ENCODE measurements at regions not wholly inside any gene's neighbourhood (a gene's known extent, or its start where the extent isn't known, plus 50 kb on each side); places are given as distances from the start of the nearest gene placed in this dataset.
A peak's percentile ranks its signal among the peaks of the same experiment; 100 is the strongest.
"Not testable (repeated sequence)": the region's sequence is repeated elsewhere in the genome, so short reads cannot be mapped to it uniquely, and the experiment has no call there.

DNA sequence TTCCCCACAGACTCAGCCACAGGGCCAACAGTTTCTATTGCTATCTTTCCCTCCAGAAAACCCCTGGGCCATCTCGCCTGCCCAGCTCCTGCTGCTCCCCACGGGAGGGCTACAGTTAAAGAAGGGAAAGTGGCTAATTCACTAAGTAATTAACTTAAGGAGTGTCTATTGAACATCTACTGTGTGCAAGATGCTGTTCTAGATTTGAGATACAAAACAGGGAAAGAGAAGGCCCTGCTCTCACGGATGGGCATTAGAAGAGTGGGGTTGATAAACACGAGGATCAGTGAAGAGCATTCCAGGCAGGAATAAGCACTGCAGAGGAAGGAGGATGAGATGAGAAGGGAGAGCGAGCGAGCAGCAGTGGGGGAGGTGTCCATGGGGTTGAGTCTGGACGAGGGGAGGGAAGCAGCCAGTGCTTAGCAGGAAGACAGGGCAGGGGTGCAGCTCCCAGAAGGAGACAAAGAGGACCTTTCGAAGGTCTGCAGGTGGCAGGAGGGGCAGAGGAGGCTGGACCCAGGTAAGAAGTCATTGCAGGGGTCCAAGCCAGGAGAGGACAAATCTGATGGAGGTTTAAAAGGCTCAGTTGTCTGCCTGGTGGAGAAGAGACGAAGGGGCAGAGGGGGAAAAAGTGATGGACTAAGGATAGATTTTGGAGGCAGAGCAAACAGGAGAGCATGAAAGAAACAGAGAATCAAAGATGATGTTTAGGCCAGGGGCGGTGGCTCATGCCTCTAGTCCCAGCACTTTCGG is 64.7 kb downstream of the KLF15 start:
- DNase-seq (ENCODE audit: low spot score): no peak

DNA sequence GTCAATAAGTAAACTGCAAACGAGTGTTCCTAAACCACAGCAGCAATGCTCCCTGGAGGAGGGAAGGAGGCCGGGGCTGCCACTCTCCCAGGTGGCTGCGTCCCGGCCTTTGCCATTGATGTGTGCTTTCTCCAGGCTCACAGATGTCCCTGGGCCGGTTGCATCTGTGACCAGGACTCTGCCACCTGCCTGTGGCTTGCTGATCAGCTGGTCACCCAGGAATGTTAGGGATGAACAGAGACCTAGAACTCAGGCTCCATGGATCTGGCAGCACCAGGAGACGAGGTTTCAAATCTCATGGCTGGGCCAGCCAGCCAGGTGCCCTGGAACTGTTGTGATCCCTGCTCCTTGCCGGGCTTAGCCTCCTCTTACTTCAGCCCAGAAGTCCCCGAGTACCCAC is 65.7 kb downstream of the KLF15 start:
- DNase-seq (ENCODE audit: low spot score): no peak

- DNase-seq (ENCODE audit: low spot score): no peak
Measured at GRCh38 chr3:126291061-126291460, 66.1 kb downstream of the KLF15 start.

DNA sequence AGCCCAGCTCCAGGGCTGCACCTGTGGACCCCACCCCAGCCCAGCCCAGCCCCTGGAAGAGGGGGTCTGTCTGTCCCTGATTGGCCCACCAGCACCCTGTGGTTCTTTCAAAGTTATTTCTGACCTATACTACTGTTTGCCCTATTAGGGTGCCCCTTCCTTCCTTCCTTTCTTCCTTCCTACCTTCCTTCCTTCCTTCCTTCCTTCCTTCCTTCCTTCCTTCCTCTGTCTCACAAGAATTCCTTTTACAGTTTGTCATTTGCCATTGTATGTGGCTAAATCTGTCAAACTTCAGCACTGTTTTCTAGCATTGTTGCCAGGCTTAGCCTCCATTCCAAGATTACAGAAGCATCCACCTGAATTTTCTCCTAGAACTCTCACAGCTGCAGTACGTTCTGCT is 66.9 kb downstream of the KLF15 start:
- no peak for DNase-seq (ENCODE audit: low spot score)

DNA sequence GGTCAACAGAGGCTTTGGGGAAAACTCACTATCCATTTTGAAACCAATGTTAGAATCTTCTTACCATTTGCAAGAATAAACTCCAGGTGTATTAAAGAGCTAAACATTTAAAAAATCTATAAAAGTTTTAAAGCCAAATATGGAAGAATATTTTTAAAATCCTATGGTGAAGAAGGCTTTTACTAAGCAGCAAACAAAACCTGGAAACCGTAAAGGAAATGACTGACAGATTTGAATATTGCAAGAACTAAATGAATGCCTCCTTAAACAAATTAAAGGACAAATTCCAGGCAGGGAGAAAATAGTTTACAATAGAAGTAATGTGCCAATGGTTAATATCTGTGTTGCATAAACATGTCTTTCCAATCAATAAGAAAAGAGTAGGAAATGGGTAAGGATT is 68.1 kb downstream of the KLF15 start:
- DNase-seq (ENCODE audit: low spot score): no peak

DNA sequence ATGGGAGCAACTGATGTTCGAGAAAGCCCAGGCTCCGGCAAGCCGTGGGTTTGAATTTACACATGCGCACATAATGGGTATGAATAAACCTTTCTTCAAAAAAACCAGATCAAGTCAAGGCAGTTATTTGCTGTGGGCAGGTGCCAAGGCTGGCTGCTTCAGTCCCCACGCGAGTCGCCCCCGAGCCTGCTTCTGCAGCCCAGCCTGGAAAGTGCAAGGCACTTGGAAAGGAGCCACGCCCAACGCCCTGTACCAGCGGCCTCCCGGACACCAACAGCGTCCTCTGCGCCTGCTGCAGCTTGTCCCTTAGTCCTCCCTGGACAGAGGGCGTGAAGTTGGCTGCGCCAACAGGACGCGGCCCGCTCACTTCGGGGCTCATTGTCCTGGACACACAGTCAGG is 68.9 kb downstream of the KLF15 start:
- DNase-seq (ENCODE audit: low spot score): no peak

DNA sequence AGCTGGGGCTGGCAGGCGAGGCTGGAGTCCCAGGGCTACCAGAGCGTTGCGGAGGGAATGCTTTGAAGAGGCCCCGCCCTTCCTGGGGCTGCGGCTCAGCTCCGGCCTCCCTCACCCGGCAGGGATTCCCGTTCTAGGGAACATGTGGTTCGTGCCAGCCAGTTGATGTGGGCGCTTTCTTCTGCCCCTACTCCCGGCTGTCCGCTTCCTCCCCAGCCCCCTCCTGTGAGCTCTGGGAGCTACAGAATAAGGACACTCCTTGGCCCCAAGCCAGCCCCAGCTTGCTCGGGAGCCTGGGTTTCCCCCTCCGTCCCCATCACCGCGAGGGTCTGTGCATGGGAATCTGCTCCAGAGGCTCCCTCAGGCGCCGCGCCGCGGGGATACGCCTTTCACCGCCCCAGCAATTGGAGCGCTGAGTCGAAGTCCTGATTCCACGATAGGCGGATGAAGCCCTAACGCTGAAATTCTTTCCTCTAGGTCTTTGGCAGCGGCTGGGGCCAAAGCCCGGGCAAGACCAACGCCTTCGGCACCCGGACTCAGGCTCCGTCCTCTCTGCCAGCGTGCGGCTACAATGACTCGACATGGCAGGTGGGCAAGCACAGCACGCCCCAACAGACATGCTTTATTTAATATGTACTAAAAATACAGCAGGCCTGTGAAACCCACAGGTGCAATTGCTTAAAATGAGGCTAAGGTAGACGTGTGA is 69.5 kb downstream of the KLF15 start:
- peak; percentile 44 for DNase-seq (ENCODE audit: low spot score)

DNA sequence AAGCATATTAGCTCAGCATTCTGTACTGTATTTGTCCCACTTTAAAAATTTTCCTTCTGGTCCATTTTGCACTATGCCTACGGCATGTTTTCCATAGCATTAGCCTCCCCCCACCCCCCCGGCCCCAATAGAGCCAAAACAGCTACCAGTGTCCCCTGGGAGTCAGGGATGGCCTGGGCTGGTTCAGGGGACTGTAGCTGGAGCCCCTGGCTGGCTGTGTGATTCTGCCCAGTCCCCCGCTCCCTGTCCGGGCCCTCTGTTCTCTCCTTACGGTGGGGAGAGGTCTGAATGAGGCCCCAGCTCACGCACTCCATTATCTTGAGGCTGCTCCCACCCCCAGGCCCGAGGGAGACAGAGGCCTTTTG is 70.1 kb downstream of the KLF15 start:
- DNase-seq (ENCODE audit: low spot score): no peak

GRCh38 chr3:126285369-126285768 is 71.8 kb downstream of the KLF15 start:
- DNase-seq (ENCODE audit: low spot score): no peak

GRCh38 chr3:126284258-126284904 is 72.8 kb downstream of the KLF15 start:
- no peak for DNase-seq (ENCODE audit: low spot score)

DNA sequence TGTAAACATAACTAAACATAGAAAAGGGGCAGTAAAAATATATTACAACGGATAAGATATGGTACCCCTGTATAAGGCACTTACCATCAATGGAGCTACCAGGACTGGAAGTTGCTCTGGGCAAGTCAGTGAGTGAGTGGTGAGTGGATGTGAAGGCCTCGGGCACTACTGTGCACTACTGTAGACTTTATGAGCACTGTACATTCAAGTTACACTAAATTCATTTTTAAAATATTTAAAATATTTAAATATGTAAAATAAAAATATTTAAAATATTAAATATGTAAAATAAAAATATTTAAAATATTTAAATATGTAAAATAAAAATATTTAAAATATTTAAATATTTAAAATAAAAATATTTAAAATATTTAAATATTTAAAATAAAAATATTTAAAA is 73.6 kb downstream of the KLF15 start:
- DNase-seq (ENCODE audit: low spot score): not testable (repeated sequence)

GRCh38 chr3:126279853-126280252 is 77.4 kb downstream of the KLF15 start:
- no peak for DNase-seq (ENCODE audit: low spot score)

DNA sequence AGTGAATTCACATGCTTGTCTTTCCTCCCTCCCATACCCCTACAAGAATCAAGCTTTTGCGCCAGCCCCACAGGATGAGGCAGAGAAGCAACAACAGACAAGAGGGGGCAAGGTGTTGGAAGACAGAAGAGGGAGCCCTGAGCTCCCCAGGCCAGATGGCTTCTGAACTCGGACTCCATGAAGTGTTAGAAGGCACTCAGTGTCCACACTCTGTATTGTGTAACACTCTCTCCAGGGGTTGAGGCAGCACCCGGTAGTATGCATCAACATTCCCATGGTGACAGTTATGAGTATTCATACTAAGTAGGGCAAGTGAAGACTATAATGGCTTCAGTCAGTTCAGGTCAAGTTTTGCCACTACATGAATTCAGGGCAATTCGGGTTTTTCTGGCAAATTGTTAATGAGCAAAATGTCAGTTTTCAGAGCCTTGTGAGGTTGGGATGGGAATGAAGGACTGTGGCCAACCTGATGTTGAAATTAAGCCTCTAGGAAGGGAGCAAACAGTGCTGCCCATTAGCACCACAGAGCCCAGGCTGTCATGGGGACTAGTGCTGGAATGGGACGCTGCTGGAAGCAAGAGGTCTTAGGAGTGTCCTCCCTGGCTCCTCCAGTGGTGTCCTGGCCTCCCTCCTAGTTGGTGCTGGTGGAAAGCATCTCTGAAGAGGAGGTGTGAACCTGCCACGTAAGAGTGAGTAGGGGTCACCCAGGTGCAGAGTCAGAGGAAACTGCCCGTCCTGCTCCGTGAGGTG is 79.4 kb downstream of the KLF15 start:
- peak; percentile 26 for DNase-seq (ENCODE audit: low spot score)

GRCh38 chr3:126275620-126275904 is 81.6 kb downstream of the KLF15 start:
- no peak for DNase-seq (ENCODE audit: low spot score)

- DNase-seq (ENCODE audit: low spot score): no peak
Measured at GRCh38 chr3:126274735-126275619, 82.2 kb downstream of the KLF15 start.

DNA sequence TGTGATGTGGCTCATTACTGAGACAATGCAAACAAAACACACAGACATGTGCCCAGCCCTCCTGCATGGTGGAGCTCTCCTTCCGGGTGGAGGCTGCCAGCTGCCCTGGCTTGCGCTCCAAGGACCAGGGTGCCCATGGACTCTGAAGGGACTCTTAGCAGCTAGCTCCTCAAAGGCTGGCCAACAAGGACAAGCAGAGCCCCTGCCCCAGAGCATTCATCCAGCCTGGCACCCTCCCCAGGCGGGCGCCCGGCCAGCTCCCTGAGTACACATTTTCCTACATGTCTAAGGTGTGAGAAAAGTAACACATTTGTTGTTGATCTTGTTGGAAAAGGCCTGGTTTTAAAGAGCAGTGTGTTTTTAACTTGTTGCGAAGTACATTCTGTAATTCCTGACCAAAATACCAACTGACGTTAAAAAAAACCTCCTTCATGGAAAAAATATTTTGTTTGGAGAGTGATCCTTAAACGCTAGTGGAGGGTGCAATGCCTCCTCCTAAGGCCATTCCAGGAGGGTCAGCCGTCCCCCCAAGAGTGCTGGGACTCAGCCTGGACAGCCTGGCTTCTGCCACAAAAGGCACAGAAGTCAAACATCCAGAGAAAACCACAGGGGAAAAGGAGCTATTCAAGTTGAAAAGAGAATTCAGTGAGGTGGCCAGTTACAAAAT is 86.9 kb downstream of the KLF15 start:
- peak; percentile 78 for DNase-seq (ENCODE audit: low spot score)

DNA sequence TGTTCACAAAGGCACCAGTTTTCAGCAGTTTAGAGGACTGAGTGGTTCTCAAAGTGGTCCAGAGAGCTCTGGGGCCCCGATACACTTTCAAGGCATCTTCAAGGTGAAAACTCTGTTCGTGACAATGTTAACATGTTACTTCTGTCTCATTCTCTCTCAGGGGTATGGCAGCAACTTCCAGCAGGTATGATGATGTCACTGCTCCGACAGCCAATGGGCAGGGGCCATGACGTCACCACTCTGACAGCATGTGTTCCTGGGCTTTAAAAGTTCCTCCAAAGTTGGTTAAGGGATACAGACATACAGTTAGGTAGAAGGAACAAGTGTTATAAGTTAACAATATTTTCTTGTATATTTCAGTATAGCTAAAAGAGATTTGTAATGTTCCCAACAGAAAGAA is 87.9 kb downstream of the KLF15 start:
- DNase-seq (ENCODE audit: low spot score): no peak

DNA sequence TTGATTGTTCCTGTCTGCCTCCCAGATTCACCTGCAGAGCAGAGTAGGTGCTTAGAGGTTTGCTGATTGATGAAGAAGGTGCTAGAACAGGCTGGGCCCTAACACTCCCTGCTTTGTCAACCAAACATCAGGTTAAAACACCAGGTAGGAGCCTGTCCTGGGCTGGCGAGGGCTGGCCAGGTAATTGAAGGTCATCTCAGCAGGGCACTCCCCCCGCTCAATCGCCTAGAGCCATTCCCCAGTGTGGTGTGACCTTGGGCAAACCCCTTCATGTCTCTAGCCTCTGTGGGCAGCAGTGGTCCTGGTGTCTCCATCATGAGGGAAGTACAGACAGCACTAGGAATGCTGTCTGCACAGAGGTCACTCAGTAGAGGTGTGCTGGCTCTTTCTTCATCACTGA is 88.3 kb downstream of the KLF15 start:
- DNase-seq (ENCODE audit: low spot score): no peak

- DNase-seq (ENCODE audit: low spot score): no peak
Measured at GRCh38 chr3:126267976-126268615, 87.7 kb upstream of the ALDH1L1 start.

DNA sequence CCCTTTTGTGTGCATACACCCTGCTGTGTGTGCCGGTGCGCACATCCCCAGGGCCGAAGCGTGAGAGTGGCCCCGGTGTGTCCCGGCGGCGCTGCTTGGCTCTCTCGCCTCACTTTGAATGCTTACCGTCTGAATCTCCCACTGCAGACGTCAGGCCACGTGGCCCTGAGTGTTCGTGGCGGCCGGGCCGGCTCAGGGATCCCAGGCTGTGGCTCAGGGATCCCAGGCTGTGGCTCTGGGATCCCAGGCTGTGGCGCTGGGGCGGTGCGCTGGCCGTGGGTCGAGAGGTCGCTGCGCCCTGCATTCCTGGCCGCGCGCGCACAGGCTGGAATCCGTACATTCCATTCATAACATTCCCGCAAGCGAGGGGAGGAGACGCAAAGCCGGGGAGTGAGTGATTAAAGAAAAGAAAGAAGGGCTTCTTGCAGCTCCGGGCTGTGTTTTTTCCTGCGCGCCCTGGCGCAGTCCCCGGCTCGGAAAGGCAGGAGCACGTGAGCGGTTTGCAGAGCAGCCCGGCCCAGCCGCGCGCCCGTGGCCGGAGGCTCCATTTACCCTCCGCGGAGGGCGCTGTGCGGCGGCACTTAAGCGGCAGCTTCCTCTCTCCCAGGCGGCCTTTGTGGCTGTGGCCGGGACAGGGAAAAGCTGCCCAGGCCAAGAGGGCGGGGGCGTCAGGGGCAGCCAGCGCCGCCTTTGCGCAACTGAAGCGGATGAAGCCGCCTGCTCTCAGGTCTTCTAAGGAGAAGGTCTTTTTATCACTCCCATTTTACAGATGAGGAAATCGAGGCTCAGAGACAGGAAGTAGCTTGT is 87.0 kb upstream of the ALDH1L1 start:
- peak; percentile 46 for DNase-seq (ENCODE audit: low spot score)
